SK-N-MC (cell line): ENCODE measurements at regions not wholly inside any gene's neighbourhood (a gene's known extent, or its start where the extent isn't known, plus 50 kb on each side); places are given as distances from the start of the nearest gene placed in this dataset.

Experiments used
- EZH2 ChIP-seq: fragments of 200-600 bp; sonication (generic); IDR thresholded peaks from one replicate; pipeline ENCODE4 v1.6.1; 2017; ENCODE audit warnings: antibody characterized with exemption
- FOXP2 ChIP-seq: optimal IDR thresholded peaks from 2 replicates; pipeline ENCODE3; 2011; ENCODE audit warnings: mild to moderate bottlenecking, moderate library complexity; ENCODE audit not compliant: insufficient read depth; ENCODE audit errors: extremely low read length, control extremely low read depth
- POLR2AphosphoS5 ChIP-seq: IDR thresholded peaks from 2 replicates; pipeline ENCODE4 v1.6.1; 2012; ENCODE audit warnings: mild to moderate bottlenecking, low read depth, low read length, borderline replicate concordance

DNA sequence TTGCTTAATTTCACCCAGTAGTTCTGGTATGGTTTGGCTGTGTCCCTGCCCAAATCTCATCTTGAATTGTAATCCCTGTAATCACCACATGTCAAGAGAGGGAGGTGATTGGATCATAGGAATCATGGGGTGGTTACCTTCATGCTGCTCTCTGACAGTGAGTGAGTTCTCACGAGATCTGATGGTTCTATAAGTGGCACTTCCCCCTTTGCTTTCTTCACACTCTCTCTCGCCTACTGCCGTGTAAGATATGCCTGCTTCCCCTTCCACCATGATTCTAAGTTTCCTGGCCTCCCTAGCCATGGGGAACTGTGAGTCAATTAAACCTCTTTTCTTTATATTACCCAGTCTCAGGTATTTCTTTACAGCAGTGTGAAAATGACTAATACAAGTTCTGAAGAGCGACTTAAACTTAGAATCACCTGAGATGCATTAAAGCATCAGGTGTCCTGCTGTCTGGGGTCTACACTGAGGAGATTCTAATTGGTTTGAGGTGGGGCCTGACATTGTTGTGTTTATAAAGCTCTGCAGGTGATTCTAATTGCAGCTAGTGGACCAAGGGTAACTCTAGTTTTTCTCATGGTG lies 82.1 kb upstream of the DTNBP1 start:
- TF ChIP-seq FOXP2: no peak
- TF ChIP-seq POLR2AphosphoS5: no peak
- no peak for TF ChIP-seq EZH2
